T-cell (primary cell): ENCODE measurements at regions not wholly inside any gene's neighbourhood (a gene's known extent, or its start where the extent isn't known, plus 50 kb on each side); places are given as distances from the start of the nearest gene placed in this dataset.

ENCODE experiments used
- ATAC-seq, 4 experiments: fragments of 200-7000 bp in 3 of 4; fragments of 150-1000 bp in 1 of 4; cut with Tn5 transposase; replicated peaks in 1 of 4; 1 replicate in 3 of 4; 2 replicates in 1 of 4; pipeline ENCODE4 v1.10.0; 2021; ENCODE audit warnings: moderate library complexity in 3 of 4, mild to moderate bottlenecking in 2 of 4, moderate number of reproducible peaks in 1 of 4
- CTCF ChIA-PET, 2 donors: fragments of 300-600 bp; sonication (Branson Sonifier 250); formaldehyde crosslinking; loops; one replicate each; lab custom pipeline; 2022; ENCODE audit warnings: antibody characterized with exemption in 2 of 2; lab: Charles Lee
- POLR2A ChIA-PET, 2 donors: fragments of 300-600 bp; sonication (Branson Sonifier 250); formaldehyde crosslinking; loops; one replicate each; lab custom pipeline; 2022; ENCODE audit warnings: antibody characterized with exemption in 2 of 2; lab: Charles Lee
- DNase-seq, 35 experiments: peaks; one replicate each; pipeline versions ENCODE4 v3.0.0 to v3.0.0-alpha.2; 2013 to 2023
- H3K27ac ChIP-seq: one replicate; pipeline ENCODE4 v1.5.1; 2013; ENCODE audit warnings: low read length
- H3K27me3 ChIP-seq, 2 experiments: replicated peaks in 1 of 2; 1 replicate in 1 of 2; 2 replicates in 1 of 2; pipeline versions ENCODE4 v1.6.1 to v1.7.0; 2013; ENCODE audit warnings: low read length in 1 of 2, mixed read lengths in 1 of 2; ENCODE audit not compliant: control insufficient read depth in 2 of 2, insufficient read depth in 2 of 2; ENCODE audit errors: extremely low read depth in 1 of 2
- H3K36me3 ChIP-seq, 2 donors: 1 replicate in 1 of 2; 2 replicates in 1 of 2; pipeline versions ENCODE4 v1.6.1 to v1.7.0; 2013; ENCODE audit warnings: low read length in 1 of 2; ENCODE audit not compliant: control insufficient read depth in 2 of 2, insufficient read depth in 1 of 2; ENCODE audit errors: extremely low read depth in 1 of 2
- H3K4me1 ChIP-seq, 2 experiments: 1 replicate in 1 of 2; 2 replicates in 1 of 2; pipeline versions ENCODE4 v1.6.1 to v1.7.0; 2013; ENCODE audit warnings: low read length in 2 of 2, mixed read lengths in 1 of 2; ENCODE audit not compliant: insufficient read depth in 2 of 2, control insufficient read depth in 1 of 2; ENCODE audit errors: extremely low read depth in 1 of 2
- H3K4me3 ChIP-seq, 2 donors: 1 replicate in 1 of 2; 2 replicates in 1 of 2; pipeline versions ENCODE4 v1.5.1 to v1.7.0; 2013; ENCODE audit warnings: mild to moderate bottlenecking in 2 of 2, low read length in 1 of 2, moderate library complexity in 1 of 2; ENCODE audit not compliant: control insufficient read depth in 1 of 2; ENCODE audit errors: extremely low read depth in 1 of 2
- H3K9me3 ChIP-seq: 2 replicates; pipeline ENCODE4 v1.7.0; 2013
- H3K27ac Mint-ChIP-seq, 2 donors: one replicate each; pipeline ENCODE4 v1.8.0; 2020 to 2021; ENCODE audit warnings: mild to moderate bottlenecking in 2 of 2, mixed read lengths in 2 of 2
- H3K27me3 Mint-ChIP-seq, 2 donors: one replicate each; pipeline ENCODE4 v1.8.0; 2021 to 2022; ENCODE audit warnings: mixed read lengths in 2 of 2
- H3K36me3 Mint-ChIP-seq: one replicate; pipeline ENCODE4 v1.8.0; 2021; ENCODE audit warnings: mixed read lengths
- H3K4me1 Mint-ChIP-seq, 3 donors: one replicate each; pipeline ENCODE4 v1.8.0; 2020 to 2022; ENCODE audit warnings: mixed read lengths in 3 of 3, mild to moderate bottlenecking in 1 of 3
- H3K4me3 Mint-ChIP-seq, 3 donors: one replicate each; pipeline ENCODE4 v1.8.0; 2020 to 2022; ENCODE audit warnings: mild to moderate bottlenecking in 3 of 3, mixed read lengths in 3 of 3, moderate library complexity in 3 of 3
- H3K9me3 Mint-ChIP-seq, 3 donors: one replicate each; pipeline ENCODE4 v1.8.0; 2020 to 2022; ENCODE audit warnings: mixed read lengths in 3 of 3
- WGBS: methylation state at CpG from one replicate; pipeline ENCODE4 v1.1.5; 2013; ENCODE audit warnings: missing lambda C conversion rate; ENCODE audit not compliant: insufficient coverage; 5-methylcytosine and 5-hydroxymethylcytosine counted together

DNA sequence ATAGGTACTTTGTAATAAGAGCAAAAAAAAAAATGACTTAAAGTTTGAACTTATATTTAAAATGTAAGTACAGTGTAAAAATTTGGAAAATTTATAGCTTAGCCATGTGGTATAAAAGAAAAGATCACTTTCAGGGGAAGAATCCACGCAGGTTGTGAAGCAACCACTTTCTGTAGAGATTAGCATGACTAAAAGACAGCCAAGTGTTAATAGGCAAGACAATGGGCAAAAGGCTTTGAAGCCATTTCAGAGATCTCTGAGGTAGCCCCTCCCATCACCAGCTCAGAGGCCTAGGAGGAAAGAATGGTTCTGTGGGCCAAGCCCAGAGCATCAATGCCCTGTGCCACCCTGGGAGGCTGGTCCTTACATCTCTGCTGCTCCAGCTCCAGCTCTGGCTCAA, 346.3 kb upstream of the CHD1 start:
- no peaks in the 10 kb centered on the region for H3K9me3 ChIP-seq
- Mint-ChIP-seq H3K4me1 (no peaks in the 10 kb centered on the region), H3K4me3 (no peak overlapping the region), H3K27me3 (no peaks in the 10 kb centered on the region), H3K36me3 (no peaks in the 10 kb centered on the region), H3K27ac (no peak overlapping the region), H3K9me3 (peaks cover 1 to 8% (median 3%) of the 10 kb centered on the region in 3 donors)
- ATAC-seq, result no peak
- H3K27me3 ChIP-seq, result no peaks in the 10 kb centered on the region
- ChIA-PET POLR2A (no interaction called here), CTCF (interaction anchor here in 1 of 2 donors (0.6 kb wide), 1 partner anchor 678 kb away, joined by 5 read pairs; no protein-coding TSS in a partner anchor)
- H3K36me3 ChIP-seq, result no peaks in the 10 kb centered on the region
- 78% methylated on average over 1 of the region's 1 CpG for WGBS
- no peak overlapping the region for H3K4me3 ChIP-seq
- no peaks in the 10 kb centered on the region for H3K4me1 ChIP-seq
- H3K27ac ChIP-seq, result no peak overlapping the region
- DNase-seq, result no peak

DNA sequence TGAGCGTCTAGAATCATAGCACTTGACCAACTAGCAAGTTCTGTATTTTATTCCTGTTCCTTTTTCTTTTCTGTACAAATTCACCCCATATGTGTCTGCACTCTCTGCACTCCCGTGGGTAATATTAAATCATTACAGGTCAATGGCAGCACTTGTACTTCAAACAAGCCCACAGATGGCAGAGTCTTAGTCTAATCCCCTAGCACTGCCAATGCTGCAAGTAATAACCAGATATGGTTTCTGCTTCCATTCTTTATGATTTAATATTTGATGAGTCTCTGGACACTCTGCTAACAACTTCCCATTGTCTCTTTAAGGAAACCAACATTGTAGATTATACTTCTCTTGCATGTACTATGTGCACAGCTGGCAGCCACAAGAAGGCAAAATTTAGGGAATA, 343.8 kb upstream of the CHD1 start:
- Histone ChIP-seq H3K9me3 (no peaks in the 10 kb centered on the region), H3K27me3 (no peaks in the 10 kb centered on the region), H3K36me3 (no peaks in the 10 kb centered on the region), H3K4me1 (no peaks in the 10 kb centered on the region), H3K27ac (no peak overlapping the region), H3K4me3 (no peak overlapping the region)
- ChIA-PET CTCF (no interaction called here), POLR2A (interaction anchor here in 1 of 2 donors (0.7 kb wide), 1 partner anchor 322 kb away, joined by 3 read pairs; no protein-coding TSS in a partner anchor)
- ATAC-seq (no peak), DNase-seq (no peak)
- Mint-ChIP-seq H3K27ac (no peak overlapping the region), H3K4me3 (no peak overlapping the region), H3K36me3 (no peaks in the 10 kb centered on the region), H3K4me1 (no peaks in the 10 kb centered on the region), H3K27me3 (no peaks in the 10 kb centered on the region), H3K9me3 (peaks cover 1 to 8% (median 3%) of the 10 kb centered on the region in 3 donors)
- 65% methylated on average over 2 of the region's 2 CpGs for WGBS

DNA sequence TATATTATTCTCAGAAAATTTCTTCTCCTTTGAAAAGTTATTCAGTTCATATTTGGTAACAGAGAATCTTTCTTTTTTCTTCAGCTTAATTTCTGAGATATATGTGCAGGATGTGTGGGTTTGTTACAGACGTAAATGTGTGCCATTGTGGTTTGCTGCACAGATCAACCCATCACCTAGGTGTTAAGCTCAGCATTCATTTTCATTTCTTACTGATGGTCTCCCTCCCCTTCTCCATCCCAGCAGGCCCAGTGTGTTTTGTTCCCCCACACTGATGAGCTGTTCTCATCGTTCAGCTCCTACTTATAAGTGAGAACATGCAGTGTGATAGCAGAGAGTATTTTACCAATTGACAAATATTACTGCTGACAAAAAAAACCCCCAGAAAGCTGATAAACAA, 330.0 kb upstream of the CHD1 start:
- Histone ChIP-seq H3K4me3 (no peak overlapping the region), H3K27me3 (peaks cover 0 to 2% of the 10 kb centered on the region in 2 experiments), H3K27ac (no peak overlapping the region), H3K9me3 (no peaks in the 10 kb centered on the region), H3K4me1 (no peaks in the 10 kb centered on the region), H3K36me3 (no peaks in the 10 kb centered on the region)
- no CpG with 5 or more reads among the region's 2 CpGs for WGBS
- Mint-ChIP-seq H3K27ac (no peak overlapping the region), H3K4me3 (no peak overlapping the region), H3K9me3 (peaks cover 18 to 25% (median 20%) of the 10 kb centered on the region in 3 donors), H3K36me3 (no peaks in the 10 kb centered on the region), H3K27me3 (no peaks in the 10 kb centered on the region), H3K4me1 (no peaks in the 10 kb centered on the region)
- ATAC-seq, result no peak
- DNase-seq, result peak in 4 of 35 experiments; percentile 0 to 16 (median 11)
- POLR2A ChIA-PET, result no interaction called here
- CTCF ChIA-PET, result no interaction called here

DNA sequence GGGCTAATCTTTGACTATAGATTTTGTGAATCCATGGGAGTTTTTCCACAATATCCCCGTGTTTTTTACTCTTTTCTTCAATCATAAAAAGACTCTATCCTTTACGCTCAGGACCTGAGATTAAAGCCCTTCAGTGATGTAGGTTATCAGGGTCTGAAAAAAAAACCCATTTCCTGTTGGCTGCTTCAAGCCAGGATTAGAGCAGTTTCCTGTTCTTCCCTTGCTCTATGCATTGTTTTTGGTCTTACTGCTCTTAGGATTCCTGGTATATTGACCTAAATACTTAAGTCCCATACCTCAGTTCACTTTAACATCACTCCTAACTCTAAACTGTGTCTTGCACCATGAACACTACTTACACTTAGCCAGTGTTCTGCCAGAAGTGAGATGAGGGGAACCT, 319.3 kb upstream of the CHD1 start:
- no peaks in the 10 kb centered on the region for H3K4me1 ChIP-seq

DNA sequence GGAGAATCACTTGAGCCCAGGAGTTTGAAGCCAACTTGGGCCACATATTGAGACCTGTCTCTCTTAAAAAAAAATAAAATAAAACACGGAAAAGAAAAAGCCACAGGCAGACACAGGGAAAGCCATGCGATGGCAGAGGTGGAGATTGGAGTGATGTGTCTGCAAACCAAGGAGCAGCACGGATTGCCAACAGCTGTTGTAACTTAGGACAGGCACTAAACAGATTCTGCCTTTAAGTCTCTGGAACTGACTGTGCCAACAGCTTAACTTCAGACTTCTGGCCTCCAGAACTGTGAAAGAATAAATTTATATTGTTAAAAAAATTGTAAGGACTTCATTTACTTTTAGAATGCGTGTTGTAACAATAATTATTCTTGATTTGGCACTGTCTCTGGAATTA, 318.5 kb upstream of the CHD1 start:
- ATAC-seq (no peak), DNase-seq (no peak)
- Histone ChIP-seq H3K4me3 (no peak overlapping the region), H3K27me3 (no peaks in the 10 kb centered on the region), H3K27ac (no peak overlapping the region), H3K36me3 (no peaks in the 10 kb centered on the region), H3K9me3 (no peaks in the 10 kb centered on the region), H3K4me1 (no peaks in the 10 kb centered on the region)
- Mint-ChIP-seq H3K27ac (no peak overlapping the region), H3K27me3 (no peaks in the 10 kb centered on the region), H3K4me3 (no peak overlapping the region), H3K4me1 (no peaks in the 10 kb centered on the region), H3K9me3 (peaks cover 0 to 7% (median 2%) of the 10 kb centered on the region in 3 donors), H3K36me3 (no peaks in the 10 kb centered on the region)
- WGBS, result 90% methylated on average over 2 of the region's 4 CpGs
- ChIA-PET CTCF (no interaction called here), POLR2A (no interaction called here)

More for the DNA sequence above, 319.3 kb upstream of the CHD1 start:
- no peaks in the 10 kb centered on the region for H3K27me3 ChIP-seq
- Mint-ChIP-seq H3K36me3 (no peaks in the 10 kb centered on the region), H3K4me3 (no peak overlapping the region), H3K4me1 (no peaks in the 10 kb centered on the region), H3K9me3 (peaks cover 0 to 7% (median 2%) of the 10 kb centered on the region in 3 donors), H3K27me3 (no peaks in the 10 kb centered on the region), H3K27ac (no peak overlapping the region)
- DNase-seq (no peak), ATAC-seq (no peak)
- no CpG with 5 or more reads among the region's 2 CpGs for WGBS
- H3K4me3 ChIP-seq, result no peak overlapping the region
- no peaks in the 10 kb centered on the region for H3K36me3 ChIP-seq
- no peak overlapping the region for H3K27ac ChIP-seq
- ChIA-PET CTCF (no interaction called here), POLR2A (no interaction called here)
- H3K9me3 ChIP-seq, result no peaks in the 10 kb centered on the region

DNA sequence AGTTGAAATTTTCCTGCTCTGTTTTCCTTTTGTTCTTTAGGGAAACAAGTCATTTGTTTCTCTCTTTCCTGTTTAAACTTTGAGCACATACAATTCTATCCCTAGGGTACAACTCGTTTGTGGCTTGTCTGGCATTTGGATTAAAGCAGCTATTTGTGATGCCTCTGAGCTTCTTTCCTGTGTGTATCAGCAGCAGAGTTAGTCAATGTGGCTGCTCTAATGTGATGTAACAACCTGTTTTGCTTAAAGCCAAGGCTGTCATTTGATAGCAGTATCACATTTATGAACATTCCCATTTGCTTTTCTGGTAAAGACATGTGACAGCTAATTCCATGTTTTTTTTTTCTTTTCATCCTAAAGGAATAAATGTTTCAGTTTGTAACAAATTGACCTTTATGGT, 314.3 kb upstream of the CHD1 start:
- Mint-ChIP-seq H3K27me3 (no peaks in the 10 kb centered on the region), H3K4me3 (no peak overlapping the region), H3K36me3 (no peaks in the 10 kb centered on the region), H3K27ac (no peak overlapping the region), H3K4me1 (no peaks in the 10 kb centered on the region), H3K9me3 (peaks cover 0 to 5% (median 0%) of the 10 kb centered on the region in 3 donors)
- POLR2A ChIA-PET, result no interaction called here
- Histone ChIP-seq H3K4me3 (no peak overlapping the region), H3K36me3 (no peaks in the 10 kb centered on the region), H3K9me3 (no peaks in the 10 kb centered on the region), H3K27me3 (no peaks in the 10 kb centered on the region), H3K27ac (no peak overlapping the region), H3K4me1 (no peaks in the 10 kb centered on the region)
- ATAC-seq (no peak), DNase-seq (no peak)
- WGBS, result 0% methylated on average over 1 of the region's 1 CpG
- CTCF ChIA-PET, result no interaction called here

DNA sequence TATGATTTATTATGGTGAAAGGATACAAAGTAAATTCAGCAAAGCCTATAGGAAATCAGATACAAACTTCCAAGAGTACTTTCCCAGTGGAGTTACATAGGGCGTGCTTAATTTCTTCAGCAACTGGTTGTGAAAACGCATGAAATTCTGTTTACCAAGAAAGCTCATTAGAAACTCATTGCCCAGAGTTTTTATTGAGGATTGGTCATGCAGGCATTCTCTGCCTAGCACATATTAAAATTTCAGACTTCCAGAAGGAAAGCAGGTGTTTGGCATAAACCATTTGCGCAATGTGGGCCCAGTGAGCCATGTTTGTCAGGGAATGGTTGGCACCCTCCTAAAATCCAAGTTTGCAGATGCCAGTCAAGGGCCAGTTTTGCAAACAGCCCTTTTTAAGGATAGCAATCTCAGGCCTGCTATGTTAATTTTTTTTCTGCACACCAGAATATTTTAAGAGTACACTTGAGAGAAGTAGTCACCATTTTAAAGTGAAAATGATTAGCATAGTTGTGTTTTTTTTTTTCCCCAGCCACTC, 311.1 kb upstream of the CHD1 start:
- DNase-seq (no peak), ATAC-seq (no peak)
- H3K4me3 Mint-ChIP-seq, result no peak overlapping the region
- H3K9me3 ChIP-seq, result no peaks in the 10 kb centered on the region
- H3K27ac ChIP-seq, result no peak overlapping the region
- no peaks in the 10 kb centered on the region for H3K4me1 Mint-ChIP-seq
- no peaks in the 10 kb centered on the region for H3K27me3 Mint-ChIP-seq
- H3K27ac Mint-ChIP-seq, result no peak overlapping the region
- no peak overlapping the region for H3K4me3 ChIP-seq
- H3K27me3 ChIP-seq, result no peaks in the 10 kb centered on the region
- H3K9me3 Mint-ChIP-seq, result peaks cover 2 to 8% (median 3%) of the 10 kb centered on the region in 3 donors
- H3K4me1 ChIP-seq, result no peaks in the 10 kb centered on the region
- POLR2A ChIA-PET, result no interaction called here
- H3K36me3 ChIP-seq, result no peaks in the 10 kb centered on the region
- no peaks in the 10 kb centered on the region for H3K36me3 Mint-ChIP-seq
- WGBS, result 71% methylated on average over 1 of the region's 3 CpGs
- CTCF ChIA-PET, result no interaction called here
